ENCODE measurements at regions not wholly inside any gene's neighbourhood (a gene's known extent, or its start where the extent isn't known, plus 50 kb on each side); places are given as distances from the start of the nearest gene placed in this dataset.

DNA sequence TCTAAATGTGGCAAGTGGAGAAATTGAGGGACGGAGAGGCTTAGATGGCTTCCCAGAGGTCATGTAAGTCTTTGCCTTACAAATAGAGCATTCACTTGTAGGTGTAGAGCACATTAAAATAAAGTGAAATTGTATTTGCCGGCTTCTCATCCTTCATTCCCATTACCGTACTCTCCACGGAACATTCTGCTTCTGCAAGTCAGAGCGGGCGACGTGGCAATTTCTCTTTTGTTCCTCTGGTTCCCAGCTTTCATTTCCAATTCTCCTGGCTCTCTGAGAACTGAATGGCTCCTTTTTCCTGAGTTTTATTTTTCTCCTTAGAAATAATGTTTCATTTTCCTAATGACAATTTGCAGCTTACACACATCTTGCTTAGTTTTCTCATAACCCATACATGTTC is 51.3 kb upstream of the PFKP start:
- no peak for DNase-seq

DNA sequence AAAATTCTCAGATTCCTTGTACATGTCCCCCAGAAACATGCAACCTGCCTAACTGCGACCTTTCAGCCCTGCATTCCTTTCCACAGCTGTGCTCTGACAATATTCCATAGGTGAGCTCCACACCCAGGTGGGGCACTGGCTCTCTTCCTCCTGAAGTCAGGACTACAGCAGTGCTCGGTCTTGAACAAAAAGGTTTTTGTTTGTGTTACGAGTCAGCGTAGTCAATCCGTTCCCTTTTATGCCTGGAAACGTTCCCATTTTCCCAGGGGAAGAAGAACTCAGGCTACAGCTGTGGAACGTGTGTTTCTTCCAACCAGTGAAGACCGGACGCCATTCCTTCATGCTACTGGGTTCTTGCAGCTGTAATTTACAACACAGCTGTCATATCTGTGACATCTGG is 52.4 kb upstream of the PFKP start:
- no peak for DNase-seq

DNA sequence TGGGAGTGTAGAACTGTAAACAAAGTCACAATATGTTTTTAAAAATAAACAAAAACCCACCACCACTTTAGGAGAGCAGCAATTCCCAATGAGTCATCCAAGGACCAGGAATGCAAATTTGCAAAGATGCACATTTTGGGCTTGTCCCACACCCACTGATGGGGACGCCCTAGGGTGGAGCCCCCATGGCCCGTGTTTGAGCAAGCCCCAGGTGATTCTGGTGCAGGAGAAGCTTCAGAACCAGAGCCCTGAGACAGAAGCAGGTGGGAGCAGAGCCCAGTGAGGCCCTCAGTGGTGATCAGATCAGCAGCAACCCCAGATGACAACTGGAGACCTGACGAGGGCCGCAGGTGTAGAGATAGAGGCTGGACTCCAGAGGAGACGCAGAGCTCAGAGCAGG is 55.1 kb upstream of the PFKP start:
- DNase-seq, result no peak

GRCh38 chr10:3010816-3011460 is 56.4 kb upstream of the PFKP start:
- no peak for DNase-seq

DNA sequence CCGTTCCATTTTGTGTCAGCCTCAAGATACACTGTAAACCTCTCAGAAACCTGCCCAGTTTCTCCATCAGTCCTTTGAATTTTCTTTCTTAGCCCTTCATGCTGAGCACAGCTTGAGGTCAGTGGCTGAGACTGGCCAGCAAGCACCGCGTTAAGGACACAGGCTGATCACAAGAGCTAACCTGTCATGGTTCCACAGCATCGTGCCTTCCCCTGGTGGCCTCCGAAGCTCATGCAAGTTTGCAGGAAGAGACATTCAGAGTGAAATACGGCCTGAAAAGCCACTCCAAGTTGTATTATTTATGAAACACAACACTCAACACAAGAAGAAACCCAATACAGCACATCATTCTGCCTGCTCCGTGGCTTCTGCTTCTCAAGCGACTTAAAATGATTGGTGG is 57.0 kb upstream of the PFKP start:
- DNase-seq, result no peak

- DNase-seq, result no peak
Observed at GRCh38 chr10:3009341-3009740, 58.0 kb upstream of the PFKP start.

DNA sequence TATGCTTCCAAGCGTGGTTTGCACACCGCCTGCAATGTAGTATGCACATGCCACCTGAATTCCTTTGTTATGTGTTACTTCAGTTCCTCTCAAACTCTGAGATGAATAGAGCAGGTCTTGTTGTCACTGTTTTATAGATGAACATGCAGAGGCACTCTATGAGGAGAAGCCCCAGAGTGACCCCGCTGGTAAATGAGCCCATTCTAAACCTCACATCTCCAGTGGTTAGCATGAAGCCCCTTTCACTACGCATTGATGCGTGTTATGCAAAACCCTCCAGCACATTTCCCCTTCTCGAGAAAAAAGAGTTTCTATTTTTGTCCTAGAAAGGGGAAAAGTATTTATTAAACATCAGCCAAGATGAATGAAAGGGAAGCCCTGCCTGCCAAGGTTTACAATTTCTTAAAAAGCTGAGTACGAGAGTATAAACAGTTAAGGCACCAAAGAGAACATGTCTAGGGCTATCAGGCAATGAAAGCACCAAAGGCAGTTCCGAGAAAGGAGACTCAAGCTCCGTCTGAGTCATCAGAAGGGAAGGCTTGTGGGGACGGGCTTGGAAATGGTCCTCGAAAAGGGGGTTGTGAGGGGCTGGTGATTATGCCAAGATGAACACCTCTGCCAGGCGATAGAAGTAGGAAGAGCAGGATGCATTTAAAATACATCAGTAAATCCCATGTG is 58.7 kb upstream of the PFKP start:
- no peak for DNase-seq

DNA sequence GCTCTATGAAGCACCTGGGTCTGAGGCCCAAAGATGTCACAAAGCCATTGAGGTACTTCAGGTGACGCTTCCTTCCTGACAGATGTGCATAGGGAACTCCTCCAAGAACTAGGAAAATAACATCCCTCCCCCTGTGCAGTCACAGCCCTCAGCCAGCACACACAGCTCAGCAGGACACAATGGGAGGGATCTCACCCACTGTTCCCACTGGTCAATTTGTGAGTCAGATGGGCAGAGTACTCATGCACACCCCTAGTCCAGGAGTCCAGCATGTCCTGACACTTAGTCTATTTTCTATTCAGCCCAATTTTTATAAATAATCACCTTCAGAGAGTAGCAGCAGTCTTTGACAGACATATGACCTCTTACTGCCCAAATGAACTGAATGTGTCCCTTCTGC is 60.7 kb upstream of the PFKP start:
- DNase-seq, result no peak

GRCh38 chr10:3006093-3006492 is 61.3 kb upstream of the PFKP start:
- no peak for DNase-seq

GRCh38 chr10:3002304-3002703 is 65.0 kb upstream of the PFKP start:
- no peak for DNase-seq

DNA sequence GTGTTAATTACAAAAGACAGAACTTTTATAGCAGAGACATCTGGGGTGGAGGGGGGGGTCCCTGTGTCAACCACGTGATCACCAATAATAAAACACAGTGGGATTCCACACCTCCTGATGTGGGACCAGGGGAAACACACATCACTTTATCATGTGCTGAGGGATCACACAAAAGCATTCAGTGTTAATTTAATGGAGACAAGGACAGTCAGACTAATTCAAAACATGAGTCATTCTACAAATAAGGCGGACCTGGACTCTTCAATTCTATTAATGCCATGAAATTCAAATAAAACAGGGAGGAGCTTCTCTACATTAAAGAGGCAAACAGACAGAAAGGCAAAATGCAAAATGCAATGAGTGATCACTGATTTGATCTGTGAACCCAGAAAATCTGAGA is 67.3 kb upstream of the PFKP start:
- no peak for DNase-seq

GRCh38 chr10:2994221-2994961 is 73.0 kb upstream of the PFKP start:
- DNase-seq, result no peak

DNA sequence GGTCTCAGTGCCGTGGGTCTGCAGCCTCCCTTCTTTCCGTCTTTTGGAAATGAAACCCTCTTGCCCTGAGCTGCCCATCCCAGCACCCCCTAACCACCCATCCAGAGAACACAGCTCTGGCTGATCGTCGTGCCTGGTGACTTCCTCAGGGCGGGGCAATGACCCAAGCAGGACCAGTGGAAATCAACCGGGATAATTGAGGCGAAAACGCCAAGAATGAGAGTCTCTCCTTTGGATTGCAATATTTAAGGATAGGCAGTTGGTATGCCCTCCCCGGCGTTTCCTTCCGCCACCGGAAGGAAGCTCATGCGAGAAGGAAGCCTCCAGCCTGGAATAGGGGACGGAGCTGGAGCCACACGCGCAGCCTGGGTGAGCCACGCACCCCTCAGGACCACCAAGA is 73.7 kb upstream of the PFKP start:
- DNase-seq, result no peak

DNA sequence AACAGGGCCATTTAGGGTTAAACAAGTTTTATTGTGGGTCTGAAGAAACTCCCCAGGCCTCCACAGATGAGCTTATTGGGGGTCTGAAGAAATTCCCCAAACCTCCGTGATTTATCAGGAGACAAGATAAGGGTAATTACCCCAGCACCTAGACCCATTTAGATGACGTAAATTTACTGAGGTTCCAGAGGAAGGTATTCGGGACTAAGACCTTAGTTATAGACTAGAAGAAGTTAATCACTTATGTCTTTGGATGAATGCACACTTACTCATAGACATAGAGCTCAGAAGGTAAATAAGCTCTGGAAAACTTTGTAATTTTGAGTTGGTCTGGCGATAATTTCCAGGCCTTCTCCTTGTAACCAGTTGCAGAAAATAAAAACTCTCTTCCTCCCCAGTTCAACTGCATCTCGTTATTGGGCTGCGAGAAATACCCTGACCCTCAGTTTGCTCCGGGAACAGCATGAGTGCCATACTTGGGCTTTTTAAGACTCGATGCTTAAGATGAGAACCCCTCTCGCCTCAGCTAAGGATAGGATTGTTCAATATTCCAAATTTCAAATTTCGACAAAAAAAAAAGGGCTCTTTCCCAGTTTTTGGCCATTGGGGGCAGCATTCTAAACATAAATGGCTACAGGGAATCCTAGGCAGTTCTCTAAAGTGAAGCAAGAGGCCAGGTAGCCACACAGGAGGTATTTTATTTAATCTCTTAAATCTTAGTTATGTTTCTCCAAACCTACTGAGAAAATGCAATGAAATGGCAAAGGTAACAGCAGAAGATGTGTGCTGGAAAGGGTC is 74.7 kb upstream of the PFKP start:
- no peak for DNase-seq

- no peak for DNase-seq
Observed at GRCh38 chr10:2990764-2991163, 76.6 kb upstream of the PFKP start.

DNA sequence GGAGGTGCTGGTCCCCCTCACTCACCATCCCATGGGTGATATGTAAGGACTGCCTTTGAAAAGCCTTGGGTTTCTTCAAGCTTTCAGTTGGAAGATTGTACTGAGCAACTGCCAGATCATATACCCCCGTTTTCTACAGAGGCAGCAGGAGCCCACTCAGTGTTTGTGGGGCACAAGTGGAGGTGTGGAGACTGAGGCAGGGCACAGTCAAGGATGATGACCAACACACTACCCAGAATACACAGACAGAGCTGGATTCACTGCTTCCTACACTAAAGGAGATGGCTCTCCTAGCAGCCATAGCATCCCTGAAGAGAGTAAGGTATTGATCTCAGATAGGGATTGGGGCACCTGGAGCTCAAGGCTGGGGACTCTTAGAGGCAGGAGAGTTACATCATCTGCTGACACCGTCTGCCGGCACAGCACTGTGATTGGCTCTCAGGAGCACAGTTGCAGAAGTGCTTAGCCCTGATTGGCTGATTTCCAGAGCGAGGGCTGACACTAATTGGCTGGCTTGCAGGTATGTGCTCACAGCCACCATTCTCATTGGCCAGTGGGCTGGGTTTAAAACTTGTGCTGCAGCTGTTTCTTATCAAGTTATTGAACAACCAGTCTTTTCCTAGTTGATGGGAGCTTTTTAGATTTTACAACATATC is 77.9 kb upstream of the PFKP start:
- DNase-seq, result no peak

- DNase-seq, result no peak
Observed at GRCh38 chr10:2987185-2987768, 80.1 kb upstream of the PFKP start.

GRCh38 chr10:2986391-2986801 is 81.0 kb upstream of the PFKP start:
- DNase-seq, result no peak

- no peak for DNase-seq
Observed at GRCh38 chr10:2985729-2986232, 81.6 kb upstream of the PFKP start.

DNA sequence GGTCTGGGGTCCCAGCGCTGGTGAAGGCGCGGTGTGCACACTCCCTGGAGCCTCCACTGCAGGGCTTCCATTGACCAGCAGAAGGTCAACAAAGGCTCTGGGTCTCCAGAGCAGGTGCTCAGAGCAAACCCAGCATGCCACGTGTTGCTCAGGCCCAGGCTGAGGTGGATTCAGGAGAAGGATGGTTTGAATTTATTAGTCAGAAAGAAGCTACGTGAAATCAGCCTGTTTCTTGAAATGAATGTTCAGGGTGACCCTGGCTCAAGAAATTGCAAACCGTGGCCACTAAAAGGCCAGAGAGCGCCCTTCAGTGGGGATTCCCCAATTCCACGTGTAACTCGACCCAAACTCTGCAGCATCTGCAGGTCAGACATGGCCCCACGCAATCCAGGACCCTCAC is 82.7 kb upstream of the PFKP start:
- DNase-seq, result no peak

DNA sequence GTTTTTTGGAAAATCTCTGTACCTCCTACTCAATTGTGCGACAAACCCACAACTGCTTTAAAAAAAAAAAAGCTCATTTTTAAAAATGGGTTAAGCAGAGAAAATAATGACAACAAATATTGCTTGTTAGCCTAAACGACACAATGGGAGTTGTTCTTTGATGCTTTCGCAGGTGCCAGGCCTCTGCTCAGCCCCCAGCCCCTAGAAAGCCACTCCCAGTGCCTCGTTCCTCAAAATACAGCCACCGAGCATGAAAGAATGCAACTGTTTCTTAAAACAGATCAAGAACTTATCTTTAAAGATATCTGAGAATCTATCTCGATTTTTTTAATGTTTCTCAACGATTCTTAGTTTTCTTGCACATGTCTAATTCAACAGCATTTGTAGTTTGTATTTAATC is 85.2 kb upstream of the PFKP start:
- no peak for DNase-seq

- DNase-seq, result no peak
Observed at GRCh38 chr10:2981361-2981801, 86.0 kb upstream of the PFKP start.

Measured in activated effector memory CD4-positive, alpha-beta T cell treated with Interleukin-2 at 50 U/mL for 16 hours (primary cell).